Upper lobe of right lung (tissue), 1 donor: ENCODE measurements at regions not wholly inside any gene's neighbourhood (a gene's known extent, or its start where the extent isn't known, plus 50 kb on each side); places are given as distances from the start of the nearest gene placed in this dataset.
A peak's percentile ranks its signal among the peaks of the same experiment; 100 is the strongest.
"Not testable (repeated sequence)": the region's sequence is repeated elsewhere in the genome, so short reads cannot be mapped to it uniquely, and the experiment has no call there.

Source experiments
- ATAC-seq: fragments of 200-7000 bp; cut with Tn5 transposase; one replicate; pipeline ENCODE4 v1.9.1; 2020; ENCODE audit warnings: mild to moderate bottlenecking, moderate library complexity
- DNase-seq: peaks from one replicate; pipeline ENCODE4 v3.0.0-alpha.2; 2020
- H3K27ac ChIP-seq: fragments of 200-600 bp; one replicate; pipeline ENCODE4 v1.8.0; 2022
- H3K27me3 ChIP-seq: fragments of 200-600 bp; one replicate; pipeline ENCODE4 v1.8.0; 2022; ENCODE audit warnings: mild to moderate bottlenecking
- H3K36me3 ChIP-seq: fragments of 200-600 bp; one replicate; pipeline ENCODE4 v1.8.0; 2022
- H3K4me1 ChIP-seq: fragments of 200-600 bp; one replicate; pipeline ENCODE4 v1.8.0; 2022
- H3K4me3 ChIP-seq: fragments of 200-600 bp; one replicate; pipeline ENCODE4 v1.8.0; 2022; ENCODE audit warnings: mild to moderate bottlenecking
- H3K9me3 ChIP-seq: fragments of 200-600 bp; one replicate; pipeline ENCODE4 v1.8.0; 2022
- CTCF ChIP-seq: fragments of 200-600 bp; IDR thresholded peaks from one replicate; pipeline ENCODE4 v1.8.0; 2022; ENCODE audit warnings: antibody characterized with exemption
- intact Hi-C: fragments of 100-400 bp; cut with DNase I; formaldehyde crosslinking; loops from one replicate; pipeline ENCODE4 v1.11.0; 2022
- donor health status: DM: no; HTN: yes; CAD: no; lungs with severe emphysema.

GRCh38 chr3:194261581-194262063 lies 89.5 kb downstream of the CPN2 start:
- H3K9me3 ChIP-seq = no peaks in the 10 kb centered on the region
- TF ChIP-seq CTCF = no peak

GRCh38 chr3:194262176-194262924 lies 88.8 kb downstream of the CPN2 start:
- Histone ChIP-seq H3K27me3 (no peaks in the 10 kb centered on the region), H3K36me3 (no peaks in the 10 kb centered on the region), H3K9me3 (no peaks in the 10 kb centered on the region), H3K4me3 (no peak overlapping the region), H3K4me1 (peaks cover 18% of the 10 kb centered on the region), H3K27ac (no peak overlapping the region)
- peak; percentile 4 for DNase-seq
- intact Hi-C loops = no loop called here
- TF ChIP-seq CTCF = no peak
- ATAC-seq = no peak

More at GRCh38 chr3:194261581-194262063, 89.5 kb downstream of the CPN2 start:
- DNase-seq (peak; percentile 39), ATAC-seq (no peak)
- Histone ChIP-seq H3K27me3 (no peaks in the 10 kb centered on the region), H3K4me1 (peaks cover 15% of the 10 kb centered on the region), H3K36me3 (no peaks in the 10 kb centered on the region), H3K27ac (no peak overlapping the region), H3K4me3 (no peak overlapping the region)
- intact Hi-C loops = no loop called here

- intact Hi-C loops = no loop called here
- Histone ChIP-seq H3K27me3 (no peaks in the 10 kb centered on the region), H3K4me3 (no peak overlapping the region), H3K36me3 (no peaks in the 10 kb centered on the region), H3K27ac (no peak overlapping the region), H3K4me1 (peaks cover 24% of the 10 kb centered on the region), H3K9me3 (no peaks in the 10 kb centered on the region)
- DNase-seq (peak; percentile 2), ATAC-seq (no peak)
- TF ChIP-seq CTCF = no peak
Observed at GRCh38 chr3:194262925-194263305, 88.2 kb downstream of the CPN2 start.

GRCh38 chr3:194264631-194265504 lies 86.3 kb downstream of the CPN2 start:
- peaks cover 37% of the 10 kb centered on the region for H3K4me1 ChIP-seq
- not testable (repeated sequence) for H3K27me3 ChIP-seq, H3K36me3 ChIP-seq, H3K9me3 ChIP-seq, ATAC-seq, H3K4me3 ChIP-seq
- H3K27ac ChIP-seq = peak overlapping the region; percentile 26
- DNase-seq = peak; percentile 53
- intact Hi-C loops = loop anchor here (5.0 kb wide), 1 partner anchor 128 kb away; the partner anchor contains the start of gene HES1

- ATAC-seq = peak; percentile 78
- TF ChIP-seq CTCF = no peak
- Histone ChIP-seq H3K4me3 (no peak overlapping the region), H3K4me1 (peaks cover 43% of the 10 kb centered on the region), H3K36me3 (no peaks in the 10 kb centered on the region), H3K27me3 (no peaks in the 10 kb centered on the region), H3K27ac (peak overlapping the region; percentile 26), H3K9me3 (no peaks in the 10 kb centered on the region)
- intact Hi-C loops = loop anchor here (5.0 kb wide), 1 partner anchor 128 kb away; the partner anchor contains the start of gene HES1
- peak; percentile 85 for DNase-seq
Observed at GRCh38 chr3:194265505-194265892, 85.6 kb downstream of the CPN2 start.
